HG03097 (cell line): ENCODE measurements at regions not wholly inside any gene's neighbourhood (a gene's known extent, or its start where the extent isn't known, plus 50 kb on each side); places are given as distances from the start of the nearest gene placed in this dataset.
"Not testable (repeated sequence)": the region's sequence is repeated elsewhere in the genome, so short reads cannot be mapped to it uniquely, and the experiment has no call there.

Experiments
- ATAC-seq: cut with Tn5 transposase; IDR thresholded peaks from one replicate; pipeline ENCODE4 v1.9.1; 2021; ENCODE audit not compliant: unreplicated experiment, low FRiP score

DNA sequence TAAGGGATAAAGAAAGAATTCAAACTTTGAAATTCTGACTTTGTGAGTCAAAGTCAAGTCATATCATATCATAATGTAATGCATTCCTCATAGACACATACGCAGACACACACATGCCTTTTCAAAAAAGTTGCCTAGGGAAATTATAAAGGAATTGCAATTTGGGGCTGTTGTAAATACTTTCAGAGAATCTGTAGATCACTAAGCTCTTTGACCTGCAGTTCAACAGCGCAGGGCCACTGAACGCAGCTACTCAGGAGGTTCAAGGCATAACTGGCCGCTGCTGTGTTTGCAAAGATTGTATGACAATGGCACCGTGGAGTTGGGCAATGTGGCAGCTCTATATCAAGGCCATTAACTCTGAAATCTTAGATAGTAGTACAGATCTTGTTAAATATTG is 188.4 kb upstream of the THRB start:
- ATAC-seq: no peak

DNA sequence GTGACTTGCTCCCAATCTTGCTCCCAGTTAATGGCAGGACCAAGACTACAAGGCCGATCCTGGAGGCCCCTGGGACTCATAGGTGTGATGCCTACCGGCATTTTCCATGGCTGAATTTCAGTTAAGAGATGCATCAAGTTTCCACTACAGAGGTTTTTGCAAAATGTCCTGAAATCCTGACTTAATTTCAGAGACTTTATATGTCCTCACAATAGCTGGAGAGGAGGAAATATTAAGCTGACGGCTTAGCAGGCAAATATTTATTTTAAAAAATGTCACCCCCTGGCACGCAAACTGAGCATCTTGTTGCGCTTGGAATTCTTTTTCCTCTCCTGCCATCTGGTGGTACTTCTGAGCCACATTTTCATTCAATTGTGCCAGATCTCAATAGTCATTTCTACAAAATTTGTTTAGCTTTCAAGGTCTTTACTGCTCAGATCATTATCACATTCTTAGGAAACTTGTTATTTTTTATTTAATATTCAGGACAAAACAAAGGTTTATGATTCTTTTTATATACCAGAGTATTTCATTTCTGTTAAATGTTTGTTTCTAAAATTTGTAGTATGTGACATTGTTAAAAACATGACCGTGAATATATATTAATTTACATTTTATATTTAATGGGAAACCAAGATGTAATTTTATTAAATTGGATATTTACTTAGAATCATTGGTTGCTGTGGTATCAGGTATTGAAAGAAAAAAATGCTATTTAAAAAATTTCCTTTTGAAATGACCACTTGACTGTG is 189.2 kb upstream of the THRB start:
- no peak for ATAC-seq

DNA sequence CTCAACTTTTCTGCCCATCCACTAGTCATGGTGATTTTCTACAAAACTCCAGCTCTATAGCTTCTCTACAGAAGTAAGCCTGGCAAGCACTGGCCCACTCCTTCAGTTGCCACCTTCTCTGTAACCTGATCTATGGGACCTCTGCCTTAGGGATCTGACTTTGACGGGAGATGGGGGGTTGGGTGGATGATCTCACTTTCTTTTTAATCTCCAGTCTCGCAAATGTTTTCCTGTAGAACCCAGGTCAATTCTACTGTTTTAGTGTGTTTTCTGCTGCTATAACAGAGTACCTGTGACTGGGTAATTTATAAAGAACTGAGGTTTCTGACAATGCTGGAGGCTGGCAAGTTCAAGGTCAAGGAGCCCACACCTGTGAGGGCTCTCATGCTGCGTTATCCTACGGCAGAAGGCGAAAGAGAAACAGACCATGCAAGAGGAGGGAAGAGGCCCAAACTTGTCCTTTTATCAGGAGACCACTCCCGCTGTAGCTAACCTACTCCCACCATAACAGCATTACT is 189.9 kb upstream of the THRB start:
- ATAC-seq: no peak

DNA sequence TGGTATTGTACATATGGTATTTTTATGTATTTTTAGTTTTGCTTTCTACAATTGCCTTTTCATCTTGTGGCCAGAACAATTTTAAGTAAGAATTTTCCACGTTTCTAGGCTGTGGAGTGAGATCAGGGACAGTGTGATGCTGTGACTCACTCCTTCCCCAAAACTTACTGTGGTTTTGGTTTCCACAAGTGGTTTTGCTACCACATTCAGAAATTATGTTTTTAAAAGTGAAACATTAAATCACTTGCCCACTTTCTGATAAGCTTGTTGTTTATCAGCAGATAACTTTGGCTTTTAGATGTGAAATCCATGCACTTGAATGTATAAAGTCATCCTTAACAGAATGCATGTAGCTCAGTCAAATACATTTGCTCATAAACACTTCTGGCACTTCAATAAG is 192.2 kb upstream of the THRB start:
- ATAC-seq: no peak

DNA sequence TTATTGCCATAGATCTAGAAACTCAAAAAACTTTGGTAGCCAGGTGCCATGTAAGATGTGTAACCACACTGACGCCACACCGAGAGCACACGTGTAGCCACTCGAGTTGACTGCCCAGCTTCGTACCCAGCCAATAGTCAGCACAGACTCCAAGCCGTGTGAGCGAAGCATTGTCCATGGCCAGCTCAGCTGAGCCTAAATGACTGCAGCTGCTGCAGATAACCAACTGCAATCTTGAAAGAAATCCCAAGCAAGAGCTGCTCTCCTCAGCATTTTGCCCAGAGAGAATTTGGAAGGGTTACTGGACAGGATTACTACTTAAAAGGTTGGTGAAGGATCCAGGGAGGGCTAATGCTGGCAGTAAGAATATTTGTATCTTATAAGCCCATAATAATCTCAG is 193.0 kb upstream of the THRB start:
- no peak for ATAC-seq

DNA sequence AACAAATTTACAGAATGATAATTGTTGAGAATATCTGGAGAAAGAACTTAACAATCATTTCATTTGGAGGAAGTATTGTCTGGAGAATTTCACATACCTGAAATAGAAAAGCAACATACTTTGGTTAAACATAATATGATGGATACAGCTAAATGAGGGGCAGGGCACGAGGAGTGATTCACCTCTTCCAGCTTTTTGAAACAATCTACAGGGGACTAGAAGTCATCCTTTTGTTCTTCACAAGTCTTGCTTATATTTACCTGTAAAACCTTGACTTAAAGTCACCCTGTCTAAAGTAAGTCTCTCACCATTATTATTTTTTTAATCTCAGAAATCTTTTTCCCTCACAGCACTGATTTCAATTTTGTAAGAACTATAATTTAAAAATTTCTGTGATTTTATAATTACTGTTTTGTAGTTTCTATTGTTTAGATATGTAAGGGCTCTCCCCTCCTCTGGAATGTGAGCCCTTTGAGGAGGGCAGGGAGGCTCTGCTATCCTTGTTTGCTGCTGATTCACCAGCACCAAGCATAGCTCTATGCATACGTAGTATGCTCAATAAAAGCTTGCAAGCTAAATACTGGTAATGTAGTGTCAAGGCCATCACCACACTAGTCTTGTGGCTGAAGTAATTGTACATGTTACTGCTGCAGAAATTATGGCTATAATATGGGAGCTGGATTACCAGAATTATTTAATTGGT is 193.9 kb upstream of the THRB start:
- no peak for ATAC-seq

DNA sequence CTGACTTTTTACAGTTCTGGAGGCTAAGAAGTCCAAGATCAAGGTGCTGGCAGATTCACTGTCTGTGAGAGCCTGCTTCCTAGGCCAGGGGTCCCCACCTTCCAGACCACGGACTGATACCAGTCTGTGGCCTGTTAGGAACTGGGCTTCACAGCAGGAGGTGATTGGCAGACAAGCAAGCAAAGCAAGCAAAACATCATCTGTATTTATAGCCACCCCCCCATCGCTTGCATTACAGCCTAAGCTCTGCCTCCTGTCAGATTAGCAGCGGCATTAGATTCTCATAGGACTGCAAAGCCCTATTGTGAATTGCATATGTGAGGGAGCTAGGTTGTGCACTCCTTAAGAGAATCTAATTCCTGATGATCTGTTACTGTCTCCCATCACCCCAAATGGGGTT is 194.7 kb upstream of the THRB start:
- no peak for ATAC-seq

DNA sequence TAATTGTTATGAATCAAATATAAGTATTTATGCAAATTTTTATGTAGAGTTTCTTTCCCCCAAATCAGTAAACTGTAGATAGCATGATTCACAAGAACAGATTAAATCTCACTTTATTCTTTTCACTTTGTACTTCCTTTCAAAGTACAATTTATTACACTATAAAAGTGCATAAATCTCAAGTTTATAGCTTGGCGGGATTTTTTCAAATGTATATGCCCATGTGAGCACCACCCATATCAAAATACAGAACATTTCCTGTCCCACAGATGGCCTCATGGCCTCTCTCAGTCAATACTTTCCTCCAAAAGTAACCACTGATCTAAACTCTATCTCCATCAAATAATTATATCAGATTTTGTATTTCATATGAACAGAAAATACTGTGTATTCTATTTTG is 196.1 kb upstream of the THRB start:
- no peak for ATAC-seq

DNA sequence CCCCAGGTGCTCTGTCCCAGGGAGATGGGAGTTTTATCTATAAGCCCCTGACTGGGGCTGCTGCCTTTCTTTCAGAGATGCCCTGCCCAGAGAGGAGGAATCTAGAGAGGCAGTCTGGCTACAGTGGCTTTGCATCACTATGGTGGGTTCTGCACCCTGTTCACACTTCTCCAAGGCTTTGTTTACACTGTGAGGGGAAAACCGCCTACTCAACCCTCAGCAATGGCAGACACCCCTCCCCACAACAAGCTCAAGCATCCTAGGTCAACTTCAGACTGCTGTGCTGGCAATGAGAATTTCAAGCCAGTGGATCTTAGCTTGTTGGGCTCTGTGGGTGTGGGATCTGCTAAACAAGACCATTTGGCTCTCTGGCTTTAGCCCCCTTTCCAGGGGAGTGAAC is 204.4 kb upstream of the THRB start:
- ATAC-seq: not testable (repeated sequence)

DNA sequence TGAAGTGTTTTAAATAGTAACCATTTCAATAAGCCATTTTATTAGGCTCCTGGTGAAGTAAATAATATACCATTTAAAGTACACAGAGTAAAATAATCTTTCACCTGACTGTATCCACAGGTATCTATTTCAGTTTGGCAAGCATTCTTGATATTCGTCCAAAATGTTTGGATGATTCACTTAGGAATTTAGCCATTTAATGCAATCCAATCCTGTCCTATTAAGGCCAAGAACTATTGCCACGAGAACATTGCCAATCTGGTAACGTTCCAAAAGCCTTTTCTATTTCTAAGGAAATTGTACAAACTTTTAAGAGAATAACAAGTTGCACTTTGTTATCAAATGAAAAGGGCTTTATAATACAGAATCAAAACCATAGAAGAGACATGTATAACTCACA is 209.8 kb upstream of the THRB start:
- ATAC-seq: no peak

DNA sequence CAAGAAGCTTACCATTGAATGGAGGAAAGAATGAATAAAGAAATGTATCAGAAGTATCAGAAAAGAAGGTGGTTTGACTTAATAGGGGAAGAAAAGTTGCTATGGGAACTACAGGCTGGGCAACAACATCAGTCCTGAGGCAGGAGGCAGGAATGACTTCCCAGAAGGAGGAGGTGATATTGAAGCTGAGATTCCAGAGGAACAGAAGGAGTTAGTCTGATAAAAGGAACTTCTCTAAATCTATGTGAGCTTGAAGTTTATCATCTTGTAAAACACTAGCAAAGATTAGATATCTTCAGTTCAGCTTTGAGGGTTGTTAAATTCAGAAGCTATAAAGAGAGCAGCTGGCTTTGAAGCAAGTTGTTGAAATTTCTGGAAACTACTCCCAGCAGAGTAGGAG is 213.3 kb upstream of the THRB start:
- no peak for ATAC-seq

DNA sequence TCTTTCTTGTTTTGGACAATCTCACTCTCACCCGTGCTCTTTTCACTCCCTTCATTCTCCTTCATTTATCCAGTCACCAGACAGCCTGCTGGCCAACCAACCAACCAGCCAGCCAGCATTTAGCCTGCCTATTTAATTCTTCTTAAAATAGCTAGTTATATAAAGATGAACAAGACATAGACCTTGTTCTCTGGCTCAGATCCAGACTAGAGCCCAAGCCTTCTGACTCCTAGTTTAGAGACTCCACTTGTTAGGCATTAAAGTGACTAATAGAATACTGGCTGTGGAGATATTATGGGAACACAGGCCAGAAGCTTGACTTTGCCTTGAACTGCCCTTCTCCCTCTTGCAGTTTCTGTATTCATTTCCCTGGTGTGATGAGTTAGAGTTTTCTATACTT is 215.3 kb upstream of the THRB start:
- no peak for ATAC-seq

DNA sequence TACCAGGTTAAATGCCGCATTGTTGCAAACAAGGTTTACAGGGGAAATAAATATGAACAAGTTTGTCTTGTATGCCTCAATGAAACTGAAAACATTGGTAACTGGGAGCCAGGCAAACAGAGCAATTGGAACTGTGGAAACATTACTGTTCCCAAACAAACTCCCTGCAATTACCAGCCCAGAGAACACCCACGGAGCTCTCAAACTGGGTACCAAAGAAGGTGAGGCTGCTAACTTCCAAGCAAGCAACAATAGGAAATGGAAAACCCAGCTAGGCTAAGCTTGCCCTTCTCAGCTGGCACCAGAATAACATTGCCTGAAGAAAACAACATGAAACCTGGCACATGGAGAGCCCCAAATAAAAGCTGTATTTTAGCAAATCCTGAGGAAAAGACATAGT is 218.9 kb upstream of the THRB start:
- no peak for ATAC-seq

DNA sequence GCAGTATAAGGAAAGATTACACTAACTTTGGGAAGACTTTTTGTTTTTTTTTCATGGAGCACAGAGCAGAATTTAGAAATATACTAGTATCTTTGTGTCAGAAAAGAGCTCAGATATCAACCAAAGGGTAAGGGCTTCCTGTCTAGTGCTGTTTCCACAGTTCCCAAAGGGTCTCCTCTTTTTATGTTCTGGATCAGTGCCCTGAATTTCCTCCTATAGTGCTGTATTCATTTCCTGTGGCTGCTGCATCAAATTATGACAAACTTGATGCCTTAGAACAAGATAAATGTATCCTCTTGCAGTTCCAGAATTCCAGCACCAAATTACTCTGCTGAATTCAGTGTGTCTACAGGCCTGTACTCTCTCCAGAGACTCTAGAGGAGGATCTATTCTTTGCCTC is 219.8 kb upstream of the THRB start:
- no peak for ATAC-seq

DNA sequence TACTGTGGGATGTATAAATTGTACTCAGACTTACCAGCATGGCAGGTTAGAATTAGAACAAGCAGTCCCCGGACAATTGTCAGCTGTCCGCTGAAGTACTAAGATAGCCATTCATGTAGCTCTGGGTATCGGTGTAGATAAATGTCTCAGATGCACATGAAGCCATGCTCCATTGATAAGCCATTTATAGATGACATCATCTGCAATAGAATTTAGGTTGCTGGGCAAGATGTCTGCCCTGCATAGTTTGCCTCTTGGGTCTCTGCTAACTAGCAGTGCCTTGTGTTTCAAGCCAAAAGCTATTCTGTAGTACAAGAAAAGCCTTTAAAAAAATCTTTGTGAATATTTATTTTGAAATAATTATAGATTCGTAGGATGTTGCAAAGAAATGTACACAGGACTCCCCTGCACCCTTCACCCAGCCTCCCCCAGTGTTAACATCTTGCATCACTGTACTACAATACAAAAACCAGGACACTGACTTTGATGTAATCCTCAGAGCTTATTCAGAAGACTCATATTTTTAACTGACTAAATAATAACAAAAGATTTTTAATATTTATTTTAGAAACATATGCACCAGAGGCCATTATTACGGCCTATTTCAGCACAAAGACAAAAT is 220.6 kb upstream of the THRB start:
- ATAC-seq: no peak

DNA sequence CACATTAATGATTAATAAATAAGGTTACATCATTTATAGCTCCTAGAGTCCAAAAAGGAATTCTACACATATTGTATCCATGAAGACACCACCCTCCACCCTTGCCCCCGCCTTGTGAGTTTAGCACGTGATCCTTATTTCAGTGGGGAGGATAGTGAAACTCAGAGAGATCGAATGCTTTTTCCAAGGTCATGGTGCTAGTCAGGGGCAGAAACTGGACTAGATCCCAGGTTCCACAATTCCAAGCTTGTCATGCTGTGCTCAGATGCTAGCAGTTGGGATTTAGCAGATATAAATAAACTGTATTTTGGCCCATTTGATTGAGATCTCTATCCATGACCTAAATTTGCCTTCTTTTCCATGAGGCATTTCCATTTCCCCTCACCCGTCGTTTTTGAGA is 227.4 kb upstream of the THRB start:
- ATAC-seq: no peak

DNA sequence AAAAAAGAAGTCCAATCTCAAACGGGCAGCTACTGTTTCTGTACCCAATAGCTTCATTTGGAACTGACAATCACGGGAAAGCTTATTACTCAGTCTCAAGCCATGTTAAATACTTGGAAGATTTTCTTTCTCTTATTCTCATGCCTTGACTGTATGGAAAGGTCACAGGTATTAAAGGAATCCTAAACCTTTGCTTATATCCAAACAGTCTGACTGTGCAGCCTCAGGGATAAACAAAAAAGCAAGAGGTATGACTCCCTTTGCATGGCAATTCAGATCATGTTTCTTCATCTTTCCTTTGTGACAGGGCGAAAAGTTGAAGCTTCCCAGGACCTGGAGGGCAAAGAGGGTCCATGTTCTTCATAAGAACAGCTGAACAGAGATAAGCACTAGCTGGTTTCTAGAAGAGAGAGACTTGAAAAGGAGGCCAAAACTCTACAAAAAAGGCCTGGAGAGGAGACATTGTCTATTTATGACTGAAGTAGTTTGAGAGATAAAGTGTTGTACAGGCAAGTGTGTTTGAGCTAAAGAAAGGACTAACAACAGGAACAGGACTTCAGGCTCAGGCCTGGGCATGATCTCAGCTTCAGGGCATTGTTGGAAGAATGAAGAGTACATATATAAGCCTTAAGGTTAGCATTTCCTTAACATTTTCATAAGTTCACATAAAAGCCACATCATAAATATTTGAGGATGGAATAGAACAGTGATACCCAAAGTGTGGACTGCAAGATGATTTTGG is 231.0 kb upstream of the THRB start:
- no peak for ATAC-seq

DNA sequence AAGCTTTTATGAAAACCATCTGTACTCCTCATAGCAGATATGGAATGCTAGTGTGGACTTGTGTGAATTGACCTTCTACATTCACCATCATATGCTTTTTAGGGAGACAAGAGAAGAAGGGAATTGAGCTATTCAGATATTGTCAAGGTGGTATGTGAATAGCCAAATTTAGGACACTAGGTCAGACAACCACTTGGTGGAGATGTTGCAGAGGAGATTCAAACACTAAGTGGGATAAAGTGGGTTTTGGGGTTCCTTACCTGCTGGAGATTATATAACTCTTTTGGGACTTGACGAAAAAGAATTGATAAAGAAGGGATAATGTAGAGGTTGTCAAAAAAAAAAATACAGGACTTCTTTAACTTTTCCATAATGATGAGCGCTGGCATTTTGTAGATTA is 231.8 kb upstream of the THRB start:
- ATAC-seq: no peak

DNA sequence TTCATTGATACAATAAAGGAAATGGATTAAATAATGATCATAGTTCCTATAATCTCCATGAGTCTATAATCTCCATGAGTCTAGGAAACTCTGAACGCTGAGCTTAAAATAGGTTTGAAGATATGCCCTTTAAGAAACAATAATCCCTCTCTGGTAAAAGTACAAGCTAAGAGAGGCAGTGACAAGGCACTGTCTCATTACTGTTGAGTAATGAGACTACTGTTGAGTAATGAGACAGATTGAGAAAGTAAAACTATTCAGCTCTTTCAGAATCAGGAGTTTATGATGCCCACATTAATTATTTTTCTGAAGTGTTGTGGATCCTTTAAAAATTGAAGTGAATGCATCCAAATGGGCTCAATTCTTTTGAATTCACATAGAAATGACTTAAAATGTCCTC is 235.5 kb upstream of the THRB start:
- no peak for ATAC-seq

DNA sequence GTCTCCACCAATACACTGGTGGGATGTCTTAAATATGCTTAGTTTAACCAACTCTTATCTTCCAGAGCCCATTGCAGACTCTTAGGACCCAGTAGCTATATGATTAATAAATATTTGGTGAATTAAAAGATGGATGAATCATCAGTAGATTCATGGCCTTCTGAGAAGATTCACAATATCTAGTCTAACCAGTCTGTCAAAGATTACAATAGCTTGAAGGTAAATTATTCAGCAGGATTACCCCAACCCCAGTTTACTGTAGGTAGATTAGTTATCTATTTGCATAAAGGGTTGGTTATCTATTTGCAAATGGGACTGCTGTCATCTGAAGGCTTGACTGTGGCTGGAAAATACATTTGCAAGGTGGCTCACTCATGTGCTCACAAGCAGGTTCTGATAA is 239.4 kb upstream of the THRB start:
- no peak for ATAC-seq

DNA sequence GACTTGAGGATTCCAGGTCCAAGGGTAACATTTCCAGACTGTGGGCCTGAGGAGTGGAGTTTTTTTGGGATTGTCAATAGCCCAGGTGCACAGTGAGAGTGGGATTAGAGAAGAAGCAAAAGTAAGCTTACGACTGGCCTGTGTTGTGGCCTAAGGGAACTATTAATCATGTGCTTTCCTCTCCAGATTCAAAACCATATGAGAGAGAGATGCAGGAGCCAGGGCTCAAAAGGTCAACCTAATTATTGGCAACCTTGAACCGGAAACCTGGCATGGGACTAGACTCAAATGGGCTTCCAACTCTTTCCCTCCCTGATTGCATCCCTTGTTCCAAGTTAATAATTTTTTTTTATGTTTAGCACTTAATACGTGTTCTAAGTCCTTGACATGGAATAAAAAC is 242.1 kb upstream of the THRB start:
- ATAC-seq: no peak
